ENCODE measurements at regions not wholly inside any gene's neighbourhood (a gene's known extent, or its start where the extent isn't known, plus 50 kb on each side); places are given as distances from the start of the nearest gene placed in this dataset.

DNA sequence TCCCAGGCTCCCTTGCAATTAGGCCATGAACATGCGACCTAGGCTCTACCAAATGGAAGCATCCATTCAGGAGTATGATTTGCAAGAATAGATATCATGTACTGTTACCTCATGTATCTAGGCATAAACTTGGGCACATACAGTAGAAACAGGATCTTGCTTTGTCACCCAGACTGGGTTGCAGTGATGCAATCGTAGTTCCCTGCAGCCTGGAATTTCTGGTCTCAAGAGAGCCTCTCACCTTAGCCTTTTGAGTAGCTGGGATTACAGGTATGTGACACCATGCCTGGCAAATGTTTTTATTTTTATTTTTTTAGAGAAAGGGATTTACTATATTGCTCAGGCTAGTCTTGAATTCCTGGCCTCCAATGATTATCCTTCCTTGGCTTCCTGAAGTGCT is 994.2 kb downstream of the ADGRL3 start:
- no peak for DNase-seq

DNA sequence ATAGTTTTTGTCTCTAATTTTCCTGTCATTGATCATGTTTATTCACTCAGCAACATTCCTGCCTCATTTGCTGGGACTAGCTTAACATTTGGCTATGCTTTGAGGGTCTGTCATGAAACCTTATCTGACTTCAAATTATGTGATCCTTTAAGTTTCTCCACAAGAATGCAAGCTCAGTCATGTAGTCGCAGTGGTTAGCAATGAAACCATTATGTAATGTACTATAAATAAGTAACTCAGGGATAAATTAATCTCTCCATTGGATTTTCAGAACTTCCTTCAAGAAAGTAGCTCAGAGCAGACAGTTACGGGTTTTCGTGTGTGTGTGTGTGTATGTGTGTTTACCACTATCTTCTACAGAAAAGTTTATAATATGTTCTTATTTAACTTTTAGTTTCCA is 993.6 kb downstream of the ADGRL3 start:
- no peak for DNase-seq

DNA sequence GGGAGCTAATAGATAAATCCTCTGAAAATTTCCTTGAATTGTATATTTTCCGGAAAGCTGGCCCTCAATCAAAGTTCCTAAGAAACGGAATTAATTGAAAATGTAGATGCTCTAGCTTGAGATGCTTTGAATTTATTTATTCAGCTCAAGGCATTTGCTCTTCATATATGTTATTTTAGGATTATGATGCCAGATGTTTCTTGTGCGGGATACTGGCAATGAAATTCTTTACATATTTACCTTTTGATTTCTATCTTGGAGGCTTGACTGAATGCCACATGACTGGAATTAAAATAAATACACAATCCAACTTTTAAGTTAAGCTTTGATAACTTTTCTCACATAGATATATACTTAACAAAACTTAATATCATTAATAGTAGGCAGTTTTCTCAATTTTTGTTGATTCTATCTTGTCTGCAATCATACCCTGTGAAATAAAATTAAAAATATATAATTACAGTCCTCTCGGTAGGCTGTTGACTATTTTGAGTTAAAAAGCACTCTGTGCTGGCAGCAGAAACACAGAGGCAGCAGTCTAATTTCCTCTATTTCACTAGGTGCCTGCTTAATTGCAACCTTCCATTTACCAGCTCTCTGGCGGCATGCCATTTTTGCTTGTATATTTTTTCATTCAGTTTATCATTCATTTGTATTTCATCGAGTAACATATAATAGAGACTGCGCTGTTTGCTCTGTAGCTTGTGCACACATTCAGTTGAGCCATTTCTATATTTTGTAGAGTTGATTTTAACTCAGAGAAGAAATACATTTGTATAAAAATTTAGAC is 991.5 kb downstream of the ADGRL3 start:
- no peak for DNase-seq

DNA sequence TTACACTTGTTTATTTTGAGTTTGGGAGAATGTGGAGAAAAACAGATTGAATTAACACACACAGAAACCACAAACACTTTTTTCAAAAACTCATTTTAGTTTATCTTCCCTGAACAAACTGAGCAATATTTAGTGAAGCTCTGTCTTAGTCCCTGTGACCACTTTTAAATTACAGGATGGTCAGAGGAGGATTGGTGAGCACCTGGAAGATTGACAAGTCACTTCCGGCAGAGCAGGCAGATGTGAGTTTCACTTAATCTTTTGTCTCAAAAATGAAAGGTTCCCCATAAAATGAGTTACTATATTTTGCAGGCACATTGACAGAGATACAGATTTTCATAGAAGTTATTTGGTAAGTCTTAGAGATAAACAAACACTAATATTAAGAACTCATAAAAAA is 970.1 kb downstream of the ADGRL3 start:
- DNase-seq: peak; percentile 16

DNA sequence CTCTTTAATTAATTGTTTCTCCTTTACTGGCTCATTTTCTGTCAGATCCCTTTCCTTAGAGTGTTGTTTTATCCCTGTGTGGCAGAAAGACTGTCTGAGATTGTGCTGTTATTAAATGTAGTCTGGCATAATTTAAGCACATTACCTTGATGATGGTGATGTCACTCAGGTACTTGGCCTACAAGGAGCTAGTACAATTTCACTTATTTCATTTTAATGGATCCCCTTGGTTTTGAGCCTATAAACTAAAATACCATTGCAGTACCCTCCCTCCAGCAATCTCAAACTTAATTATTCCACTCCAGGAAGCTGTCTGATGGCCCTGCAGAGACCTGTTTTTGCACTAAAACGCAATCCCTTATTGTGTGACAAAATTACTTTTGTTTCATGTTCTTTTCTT is 968.6 kb downstream of the ADGRL3 start:
- DNase-seq: no peak

DNA sequence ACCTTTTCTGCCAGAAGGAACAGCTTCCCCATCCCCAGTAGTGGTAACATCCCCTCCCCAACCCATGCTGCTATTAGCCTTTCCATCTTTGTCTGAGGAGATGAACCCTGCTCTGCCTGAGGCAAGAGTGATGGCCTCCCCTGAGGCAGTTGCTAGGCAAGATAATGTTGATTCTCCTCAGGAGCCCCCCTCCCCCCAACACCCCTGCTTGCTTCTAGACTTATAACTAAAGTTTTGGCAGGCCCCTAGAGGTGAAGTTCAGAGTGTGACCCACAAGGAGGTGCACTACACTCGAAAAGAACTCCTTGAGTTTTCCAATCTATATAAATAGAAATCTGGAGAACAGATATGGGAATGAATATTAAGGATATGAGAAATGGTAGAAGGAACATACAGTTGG is 962.5 kb downstream of the ADGRL3 start:
- no peak for DNase-seq

DNA sequence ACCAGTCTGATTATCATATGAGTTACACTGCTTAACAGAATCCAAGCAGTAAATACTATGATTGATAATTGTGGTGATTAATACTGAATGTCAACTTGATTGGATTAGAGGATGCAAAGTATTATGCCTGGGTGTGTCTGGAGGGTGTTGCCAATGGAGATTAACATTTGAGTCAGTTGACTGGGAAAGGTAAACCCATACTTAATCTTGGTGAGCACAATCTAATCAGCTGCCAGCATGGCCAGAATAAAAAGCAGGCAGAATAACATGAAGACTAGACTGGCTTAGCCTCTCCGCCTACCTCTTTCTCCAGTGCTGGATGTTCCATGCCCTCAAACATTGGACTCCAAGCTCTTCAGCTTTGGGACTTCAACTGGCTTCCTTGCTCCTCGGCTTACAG is 961.3 kb downstream of the ADGRL3 start:
- DNase-seq: no peak

DNA sequence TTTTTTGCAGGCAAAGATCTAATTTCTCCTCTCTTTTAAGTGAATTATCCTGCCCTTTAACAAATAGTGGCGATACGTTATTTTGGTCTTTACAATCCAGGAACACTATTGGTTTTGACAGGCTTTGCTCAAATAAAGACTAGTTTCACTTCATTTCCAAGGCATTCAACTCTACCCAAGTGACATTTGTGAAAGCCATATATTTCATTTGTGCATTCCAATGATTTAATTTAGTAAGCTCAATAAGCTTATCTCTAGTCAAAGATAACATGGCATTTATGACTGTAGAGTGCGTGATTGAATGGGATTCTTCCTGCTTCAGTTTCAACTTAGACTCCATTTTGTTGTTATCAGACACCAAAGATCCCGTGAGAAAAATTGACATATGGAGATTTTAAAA is 959.8 kb downstream of the ADGRL3 start:
- no peak for DNase-seq

DNA sequence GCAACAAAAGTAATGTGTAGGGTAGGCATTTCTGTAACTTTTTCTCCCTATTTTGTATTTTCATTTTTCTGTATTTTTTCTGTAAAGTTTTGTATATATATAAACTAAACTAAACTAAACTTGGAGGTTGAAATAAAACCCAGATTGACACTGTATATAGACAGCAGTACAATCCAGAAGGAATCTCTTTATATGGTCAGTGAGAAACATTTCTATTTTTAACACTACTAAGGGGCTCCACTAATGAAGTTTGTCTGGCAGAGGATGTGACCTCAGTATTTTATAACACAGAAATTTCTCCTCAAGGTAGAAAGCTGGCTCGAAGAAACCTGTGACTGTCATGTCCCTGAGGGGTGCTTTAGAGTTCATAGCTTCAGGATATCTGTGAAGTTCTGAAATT is 959.2 kb downstream of the ADGRL3 start:
- DNase-seq: no peak

DNA sequence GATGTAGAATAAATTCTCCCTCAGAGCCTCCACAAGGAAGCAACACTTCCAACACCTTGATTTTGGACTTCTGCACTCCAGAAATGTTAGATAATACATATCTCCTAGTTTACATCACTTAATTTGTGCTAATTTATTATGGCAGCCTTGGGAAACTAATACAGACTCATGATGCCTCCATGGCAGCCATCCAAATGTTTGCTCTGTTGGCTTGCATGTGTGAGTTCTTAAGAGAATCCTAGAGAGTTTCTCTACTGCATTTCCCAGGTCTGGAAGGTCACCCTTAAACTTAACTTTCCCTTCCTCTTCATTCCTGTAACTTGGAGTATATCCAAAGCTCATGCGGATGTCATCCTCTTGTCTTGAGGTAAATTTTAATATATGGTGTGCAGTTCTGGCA is 956.1 kb downstream of the ADGRL3 start:
- DNase-seq: no peak

DNA sequence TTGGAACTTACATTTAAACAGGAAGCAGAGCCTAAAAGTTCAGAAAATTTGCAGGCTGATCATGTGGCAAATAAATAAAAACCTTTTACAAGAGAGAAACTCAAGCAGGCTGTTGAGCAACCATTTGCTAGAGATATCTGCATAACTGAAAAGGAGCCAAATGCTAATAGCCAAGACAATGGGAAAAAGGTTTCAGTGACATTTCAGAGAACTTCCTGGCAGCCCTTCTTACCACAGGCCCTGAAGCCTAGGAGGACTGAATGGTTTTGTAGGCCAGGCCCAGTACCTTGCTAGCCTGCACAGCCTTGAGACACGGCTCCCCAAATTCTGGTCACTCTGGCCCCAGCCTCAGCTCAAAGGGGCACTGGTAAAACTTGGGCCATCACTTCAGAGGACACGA is 945.1 kb downstream of the ADGRL3 start:
- no peak for DNase-seq

DNA sequence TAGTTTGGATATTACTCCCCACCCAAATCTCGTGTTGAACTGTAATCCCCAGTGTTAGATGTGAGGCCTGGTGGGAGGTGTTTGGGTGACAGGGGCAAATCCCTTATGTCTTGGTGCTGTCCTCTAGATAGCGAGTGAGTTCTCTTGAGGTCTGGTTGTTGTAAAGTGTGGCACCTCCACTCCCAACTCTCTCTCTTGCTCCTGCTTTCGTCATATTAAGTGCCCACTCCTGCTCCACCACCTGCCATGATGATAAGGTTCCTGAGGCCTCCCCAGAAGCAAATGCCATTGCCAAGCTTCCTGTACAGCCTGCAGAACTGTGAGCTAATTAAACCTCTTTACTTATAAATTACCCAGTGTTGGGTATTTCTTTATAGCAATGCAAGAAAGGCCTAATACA is 944.3 kb downstream of the ADGRL3 start:
- DNase-seq: no peak

DNA sequence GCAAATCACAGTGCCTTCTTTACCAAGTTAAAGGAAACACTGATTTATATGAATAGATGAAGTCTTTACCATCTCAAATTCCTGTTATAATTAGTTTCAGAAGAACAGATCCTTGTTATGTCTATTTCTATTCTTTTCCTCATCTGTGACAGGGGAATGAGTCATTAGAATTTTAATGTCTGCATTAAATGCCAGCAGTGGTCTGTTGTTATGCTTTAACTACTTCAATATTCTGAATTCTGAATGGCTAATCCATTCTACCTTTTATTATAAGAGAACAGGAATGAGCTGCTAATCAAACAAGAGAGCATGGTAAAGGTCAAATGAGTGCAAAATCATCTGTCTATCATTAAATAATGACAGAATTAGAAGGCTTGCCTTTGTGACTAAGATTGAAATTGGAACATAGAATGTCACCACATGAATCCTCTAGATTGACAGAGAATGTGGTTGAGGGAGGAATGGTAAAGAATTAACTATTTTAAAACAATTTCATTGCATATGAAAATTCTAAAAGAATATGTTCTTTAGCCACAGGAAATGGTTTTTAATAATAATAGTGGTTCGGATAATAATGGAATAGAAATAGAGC is 935.5 kb downstream of the ADGRL3 start:
- DNase-seq: no peak

DNA sequence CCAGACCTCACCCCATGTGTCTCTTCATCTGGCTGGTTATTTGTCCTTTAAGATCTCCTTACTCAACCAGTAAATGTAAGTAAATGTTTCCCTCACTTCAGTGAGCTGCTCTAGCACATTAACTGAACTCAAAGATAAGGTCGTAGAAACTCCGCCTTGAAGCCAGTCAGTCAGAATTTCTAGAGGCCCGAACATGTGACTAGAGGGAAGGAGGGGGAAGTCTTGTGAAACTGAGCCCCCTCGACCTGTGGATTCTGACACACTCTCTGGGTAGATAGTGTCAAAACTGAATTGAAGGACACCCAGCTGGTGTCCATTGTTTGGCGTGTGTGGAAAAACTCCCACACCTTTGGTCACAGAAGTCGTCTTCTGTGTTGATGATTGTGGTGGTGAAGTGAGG is 933.9 kb downstream of the ADGRL3 start:
- DNase-seq: no peak

DNA sequence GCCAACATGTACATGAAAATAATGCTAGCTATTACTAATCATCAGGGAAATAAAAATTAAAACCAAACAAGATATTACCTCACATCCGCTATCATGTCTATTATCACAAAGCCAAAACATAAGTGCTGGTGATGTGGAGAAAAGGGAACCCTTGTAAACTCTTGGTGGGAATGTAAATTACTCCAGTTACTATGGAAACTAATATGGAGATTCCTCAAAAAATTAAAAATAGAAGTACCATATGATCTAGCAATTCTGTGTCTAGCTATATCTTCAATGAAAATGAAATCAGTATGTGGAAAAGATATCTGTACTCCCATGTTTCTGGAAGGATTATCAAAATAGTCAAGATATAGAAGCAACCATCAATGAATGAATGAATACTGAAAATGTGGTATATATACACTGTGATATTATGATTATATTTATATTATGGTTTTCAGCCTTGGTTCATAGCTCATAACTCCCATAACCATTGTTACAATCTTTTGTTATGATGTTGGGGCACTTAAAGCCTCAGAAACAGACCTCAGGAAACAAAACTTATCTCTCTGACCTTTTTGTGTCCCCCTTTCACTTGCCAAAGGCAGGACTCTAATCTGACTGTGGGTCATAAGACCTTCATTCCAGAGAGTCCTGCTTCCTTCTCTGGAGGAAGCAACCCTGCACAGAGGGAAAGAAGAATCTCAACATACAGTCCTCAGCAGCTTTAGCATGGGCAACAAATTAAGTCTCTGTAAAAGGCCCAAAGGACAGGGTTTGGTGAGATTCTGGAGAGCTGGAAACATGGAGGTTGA is 933.2 kb downstream of the ADGRL3 start:
- DNase-seq: no peak

DNA sequence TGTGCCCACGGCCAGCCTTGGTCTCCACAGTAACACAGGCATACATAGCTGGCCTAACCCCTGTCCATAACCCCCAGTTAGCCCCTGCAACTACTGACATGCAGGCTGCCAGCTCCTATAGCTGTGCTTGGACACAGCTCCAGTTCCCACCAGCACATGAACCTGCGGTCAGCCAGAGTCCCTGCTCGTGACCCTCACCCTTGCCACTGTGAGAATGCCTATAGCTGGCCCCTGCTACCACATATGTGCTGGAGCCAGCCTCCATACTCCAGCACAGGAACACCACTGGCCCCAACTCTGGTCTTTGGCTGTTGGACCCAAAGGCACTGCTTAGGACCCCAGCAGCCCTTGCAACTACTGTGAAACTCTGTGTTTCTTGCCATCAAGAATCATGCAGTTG is 930.9 kb downstream of the ADGRL3 start:
- DNase-seq: no peak

DNA sequence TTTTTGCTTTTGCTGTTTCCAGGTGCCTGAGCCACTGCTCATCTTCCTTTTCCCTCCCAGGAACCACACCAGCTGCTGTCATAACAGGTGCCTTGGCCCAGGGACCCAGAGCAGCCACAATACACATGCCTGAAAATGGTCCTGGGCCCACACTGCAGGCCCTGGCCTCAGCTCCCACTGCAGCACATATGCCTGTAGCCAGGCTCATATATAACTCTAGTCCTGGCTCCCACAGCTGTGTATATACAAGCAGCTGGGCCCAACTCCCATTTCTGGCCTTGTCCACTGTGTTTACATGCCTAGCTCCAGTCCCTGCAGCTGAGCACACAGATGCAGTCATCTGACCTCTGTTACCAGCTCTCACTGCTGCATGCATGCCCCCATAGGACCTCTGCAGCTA is 930.5 kb downstream of the ADGRL3 start:
- no peak for DNase-seq

DNA sequence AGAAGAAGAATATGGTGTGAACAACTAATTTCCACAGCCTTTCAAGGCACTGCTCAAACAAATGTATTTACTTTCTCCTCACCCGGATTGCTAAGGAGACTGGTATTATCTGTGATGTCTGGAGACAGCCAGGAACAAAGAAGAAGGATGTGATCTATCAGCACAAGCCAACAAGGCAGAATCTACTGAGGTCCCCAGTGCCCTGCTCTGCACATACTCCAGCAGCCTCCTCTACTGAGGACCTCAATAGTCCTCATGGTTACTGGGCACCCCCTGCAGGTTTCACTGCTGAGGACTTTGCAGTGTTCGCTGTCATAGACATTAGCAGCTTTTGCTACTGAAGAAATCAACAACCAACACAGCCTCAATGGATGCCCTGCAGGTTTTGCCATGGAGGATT is 930.1 kb downstream of the ADGRL3 start:
- no peak for DNase-seq

Measured in RPMI8226 (cell line).